Esophagus muscularis mucosa (tissue), 3 donors: ENCODE measurements at regions not wholly inside any gene's neighbourhood (a gene's known extent, or its start where the extent isn't known, plus 50 kb on each side); places are given as distances from the start of the nearest gene placed in this dataset.

ENCODE experiments used
- CTCF ChIP-seq, 3 experiments: fragments of 200-600 bp in 2 of 3; fragments of 450-650 bp in 1 of 3; sonication (generic) in 2 of 3; IDR thresholded peaks; one replicate each; pipeline ENCODE4 v1.5.1; 2017 to 2019; ENCODE audit warnings: antibody characterized with exemption in 3 of 3, mild to moderate bottlenecking in 2 of 3, moderate library complexity in 1 of 3
- POLR2AphosphoS5 ChIP-seq, 2 donors: sonication (generic); formaldehyde crosslinking; IDR thresholded peaks; one replicate each; pipeline ENCODE4 v1.6.1; 2017; ENCODE audit warnings: antibody characterized with exemption in 2 of 2

DNA sequence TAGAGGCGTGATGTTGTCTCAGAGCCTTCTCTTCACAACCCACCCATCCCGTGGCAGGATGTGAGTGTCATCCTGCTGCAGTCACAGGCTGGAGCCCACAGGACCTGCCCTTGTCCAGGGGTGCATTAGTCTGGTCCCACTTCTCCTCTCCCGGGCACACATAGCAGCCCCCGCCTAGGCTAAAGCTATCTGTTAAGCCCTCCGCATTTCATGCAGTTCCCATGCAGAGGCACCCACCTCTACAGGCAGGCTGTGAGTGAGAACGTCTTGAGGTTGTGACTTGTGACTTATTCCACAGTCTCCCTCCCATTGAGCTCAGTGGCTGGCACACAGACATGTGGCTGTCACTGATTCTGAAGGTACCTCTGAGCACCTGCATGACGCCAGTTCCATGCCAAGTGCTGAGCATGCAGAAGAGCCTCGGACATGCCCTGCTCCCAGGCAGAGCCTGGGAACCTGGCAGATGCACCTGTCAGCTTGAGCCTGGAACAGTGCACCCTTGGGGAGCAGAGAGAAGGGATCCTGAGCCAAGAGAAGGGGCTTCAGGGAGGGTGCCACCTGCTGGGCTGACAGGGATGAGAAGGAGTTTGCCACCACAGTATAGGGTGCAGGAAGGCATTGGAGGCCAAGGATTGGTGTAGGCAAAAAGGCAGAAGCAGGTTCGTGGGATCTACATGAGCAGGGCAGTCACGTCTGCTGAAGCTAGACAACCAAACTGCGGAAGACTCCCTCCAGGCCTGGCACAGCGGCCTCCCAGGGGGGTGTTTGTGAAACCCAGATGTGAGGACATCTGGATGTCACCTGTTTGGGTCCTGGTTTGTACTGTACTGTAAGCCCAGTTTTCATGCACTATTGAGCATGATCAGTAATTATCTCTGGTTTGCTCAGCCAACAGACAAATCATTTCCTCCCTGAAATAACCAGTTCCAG, 213.6 kb downstream of the GLI2 start:
- TF ChIP-seq CTCF (IDR thresholded peaks at IDR 0.05) (no peak), POLR2AphosphoS5 (IDR thresholded peaks at IDR 0.05) (no peak)
